ENCODE measurements at regions not wholly inside any gene's neighbourhood (a gene's known extent, or its start where the extent isn't known, plus 50 kb on each side); places are given as distances from the start of the nearest gene placed in this dataset.
"Not testable (repeated sequence)": the region's sequence is repeated elsewhere in the genome, so short reads cannot be mapped to it uniquely, and the experiment has no call there.

GRCh38 chr11:129705341-129705740, 110.3 kb upstream of the TMEM45B start:
- no peak overlapping the region for H3K4me3 ChIP-seq
- H3K27me3 ChIP-seq, result no peaks in the 10 kb centered on the region
- H3K36me3 ChIP-seq, result no peaks in the 10 kb centered on the region
- H3K9me3 ChIP-seq, result no peaks in the 10 kb centered on the region
- no peak overlapping the region for H3K27ac ChIP-seq
- TF ChIP-seq Cebpa-rat (IDR thresholded peaks at IDR 0.05), result no peak
- no peak overlapping the region for H3K4me2 ChIP-seq
- no peaks in the 10 kb centered on the region for H4K20me1 ChIP-seq
- H3K9ac ChIP-seq, result no peak overlapping the region
- no peaks in the 10 kb centered on the region for H3K4me1 ChIP-seq

DNA sequence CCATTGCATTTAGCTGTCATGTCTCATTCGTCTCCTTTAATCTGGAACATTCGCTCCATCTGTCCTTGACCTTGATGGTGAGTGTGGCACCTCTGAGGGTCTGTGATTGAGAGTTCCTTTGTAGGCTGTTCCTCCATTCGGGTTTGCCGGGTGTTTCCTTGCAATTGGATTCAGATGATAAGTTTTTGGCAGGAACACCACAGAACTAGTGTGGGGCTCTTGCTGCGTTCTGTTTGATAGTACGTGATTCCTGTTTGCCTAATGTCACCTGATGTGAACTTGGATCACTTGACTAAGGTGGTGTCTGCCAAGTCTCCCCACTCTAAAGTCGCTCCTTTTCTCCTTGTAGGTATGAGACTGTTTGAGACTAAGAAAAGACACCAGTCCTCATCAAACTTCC, 109.7 kb upstream of the TMEM45B start:
- H3K27ac ChIP-seq, result no peak overlapping the region
- no peak overlapping the region for H3K4me3 ChIP-seq
- TF ChIP-seq Cebpa-rat (IDR thresholded peaks at IDR 0.05), result no peak
- H3K27me3 ChIP-seq, result no peaks in the 10 kb centered on the region
- H3K36me3 ChIP-seq, result no peaks in the 10 kb centered on the region
- H3K4me1 ChIP-seq, result no peaks in the 10 kb centered on the region
- H4K20me1 ChIP-seq, result no peaks in the 10 kb centered on the region
- H3K9ac ChIP-seq, result no peak overlapping the region
- H3K9me3 ChIP-seq, result no peaks in the 10 kb centered on the region
- no peak overlapping the region for H3K4me2 ChIP-seq

GRCh38 chr11:129709801-129710398, 105.7 kb upstream of the TMEM45B start:
- no peak for TF ChIP-seq Cebpa-rat (IDR thresholded peaks at IDR 0.05)
- Histone ChIP-seq H3K4me3 (no peak overlapping the region), H3K4me2 (no peak overlapping the region), H4K20me1 (no peaks in the 10 kb centered on the region), H3K36me3 (no peaks in the 10 kb centered on the region), H3K4me1 (no peaks in the 10 kb centered on the region), H3K9ac (no peak overlapping the region), H3K27me3 (no peaks in the 10 kb centered on the region), H3K27ac (no peak overlapping the region), H3K9me3 (no peaks in the 10 kb centered on the region)

- H3K9ac ChIP-seq, result no peak overlapping the region
- H3K9me3 ChIP-seq, result no peaks in the 10 kb centered on the region
- H3K4me2 ChIP-seq, result no peak overlapping the region
- no peaks in the 10 kb centered on the region for H3K4me1 ChIP-seq
- no peak overlapping the region for H3K4me3 ChIP-seq
- TF ChIP-seq Cebpa-rat (IDR thresholded peaks at IDR 0.05), result no peak
- H3K27me3 ChIP-seq, result no peaks in the 10 kb centered on the region
- no peaks in the 10 kb centered on the region for H4K20me1 ChIP-seq
- no peak overlapping the region for H3K27ac ChIP-seq
- no peaks in the 10 kb centered on the region for H3K36me3 ChIP-seq
Observed at GRCh38 chr11:129710423-129710822, 105.2 kb upstream of the TMEM45B start.

DNA sequence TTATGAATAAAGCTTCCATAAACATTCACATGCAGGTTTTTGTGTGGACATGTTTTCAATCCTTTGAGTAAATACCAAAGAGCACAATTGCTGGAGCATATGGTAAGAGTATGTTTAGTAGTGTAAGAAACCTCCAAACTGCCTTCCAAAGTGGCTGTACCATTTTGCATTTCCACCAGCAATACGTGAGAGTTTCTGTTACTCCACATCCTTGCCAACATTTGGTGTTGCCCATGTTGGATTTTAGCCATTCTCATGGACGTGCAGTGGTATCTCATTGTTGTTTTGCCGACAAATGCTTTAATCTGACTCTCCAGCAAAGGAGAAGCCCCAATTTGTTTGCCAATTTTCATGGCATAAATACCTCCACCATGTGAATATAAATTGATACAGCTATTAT, 103.9 kb upstream of the TMEM45B start:
- H3K4me1 ChIP-seq, result no peaks in the 10 kb centered on the region
- no peak for TF ChIP-seq Cebpa-rat (IDR thresholded peaks at IDR 0.05)

DNA sequence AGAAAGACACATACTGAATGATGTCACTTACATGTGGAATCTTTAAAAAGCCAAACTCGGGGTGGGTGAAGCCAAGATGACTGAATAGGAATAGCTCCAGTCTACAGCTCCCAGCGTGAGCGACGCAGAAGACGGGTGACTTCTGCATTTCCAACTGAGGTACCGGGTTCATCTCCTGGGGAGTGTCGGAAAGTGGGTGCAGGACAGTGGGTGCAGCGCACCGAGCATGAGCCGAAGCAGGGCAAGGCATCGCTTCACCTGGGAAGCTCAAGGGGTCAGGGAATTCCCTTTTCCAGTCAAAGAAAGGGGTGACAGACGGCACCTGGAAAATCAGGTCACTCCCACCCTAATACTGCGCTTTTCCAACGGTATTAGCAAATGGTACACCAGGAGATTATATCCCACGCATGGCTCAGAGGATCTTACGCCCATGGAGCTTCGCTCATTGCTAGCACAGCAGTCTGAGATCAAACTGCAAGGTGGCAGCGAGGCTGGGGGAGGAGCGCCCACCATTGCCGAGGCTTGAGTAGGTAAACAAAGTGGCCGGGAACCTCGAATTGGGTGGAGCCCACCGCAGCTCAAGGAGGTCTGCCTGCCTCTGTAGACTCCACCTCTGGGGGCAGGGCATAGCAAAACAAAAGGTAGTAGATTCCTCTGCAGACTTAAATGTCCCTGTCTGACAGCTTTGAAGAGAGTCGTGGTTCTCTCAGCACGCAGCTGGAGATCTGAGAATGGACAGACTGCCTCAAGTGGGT, 103.0 kb upstream of the TMEM45B start:
- not testable (repeated sequence) for H4K20me1 ChIP-seq, H3K36me3 ChIP-seq, H3K27ac ChIP-seq, H3K4me1 ChIP-seq, H3K27me3 ChIP-seq, H3K9me3 ChIP-seq, H3K4me3 ChIP-seq, H3K4me2 ChIP-seq, H3K9ac ChIP-seq

More for the DNA sequence above, 103.9 kb upstream of the TMEM45B start:
- no peaks in the 10 kb centered on the region for H3K36me3 ChIP-seq
- no peaks in the 10 kb centered on the region for H3K27me3 ChIP-seq
- no peak overlapping the region for H3K4me2 ChIP-seq
- H4K20me1 ChIP-seq, result no peaks in the 10 kb centered on the region
- H3K27ac ChIP-seq, result no peak overlapping the region
- no peak overlapping the region for H3K4me3 ChIP-seq
- no peak overlapping the region for H3K9ac ChIP-seq
- no peaks in the 10 kb centered on the region for H3K9me3 ChIP-seq

GRCh38 chr11:129719037-129719436, 96.6 kb upstream of the TMEM45B start:
- Histone ChIP-seq H3K27ac (no peak overlapping the region), H3K4me2 (no peak overlapping the region), H3K9ac (no peak overlapping the region), H3K9me3 (no peaks in the 10 kb centered on the region), H3K27me3 (no peaks in the 10 kb centered on the region), H3K4me1 (no peaks in the 10 kb centered on the region), H3K36me3 (no peaks in the 10 kb centered on the region), H3K4me3 (no peak overlapping the region), H4K20me1 (no peaks in the 10 kb centered on the region)
- no peak for TF ChIP-seq Cebpa-rat (IDR thresholded peaks at IDR 0.05)

DNA sequence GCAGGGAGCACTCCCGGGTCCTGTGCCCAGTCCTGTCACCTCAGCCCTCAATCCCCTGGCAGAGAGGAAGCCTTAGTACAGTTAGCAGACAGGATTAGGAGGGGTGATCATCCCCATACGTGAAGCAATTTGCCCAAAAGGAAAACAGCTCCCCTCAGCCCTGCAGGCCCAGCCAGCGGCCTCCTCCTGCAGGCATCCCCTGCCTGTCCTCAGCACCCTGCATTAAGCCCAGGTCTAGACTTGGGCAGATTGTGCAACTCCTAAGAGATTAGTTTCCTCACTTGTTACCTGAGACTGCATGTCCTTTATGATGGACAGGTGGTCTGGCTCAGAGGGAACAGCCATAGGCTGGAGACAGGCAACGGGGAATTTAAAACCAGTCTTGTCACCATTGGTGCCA, 95.5 kb upstream of the TMEM45B start:
- no peaks in the 10 kb centered on the region for H3K9me3 ChIP-seq
- no peaks in the 10 kb centered on the region for H3K36me3 ChIP-seq
- H3K9ac ChIP-seq, result no peak overlapping the region
- no peak overlapping the region for H3K4me2 ChIP-seq
- no peaks in the 10 kb centered on the region for H3K4me1 ChIP-seq
- no peaks in the 10 kb centered on the region for H3K27me3 ChIP-seq
- no peak overlapping the region for H3K4me3 ChIP-seq
- no peaks in the 10 kb centered on the region for H4K20me1 ChIP-seq
- no peak overlapping the region for H3K27ac ChIP-seq
- no peak for TF ChIP-seq Cebpa-rat (IDR thresholded peaks at IDR 0.05)

DNA sequence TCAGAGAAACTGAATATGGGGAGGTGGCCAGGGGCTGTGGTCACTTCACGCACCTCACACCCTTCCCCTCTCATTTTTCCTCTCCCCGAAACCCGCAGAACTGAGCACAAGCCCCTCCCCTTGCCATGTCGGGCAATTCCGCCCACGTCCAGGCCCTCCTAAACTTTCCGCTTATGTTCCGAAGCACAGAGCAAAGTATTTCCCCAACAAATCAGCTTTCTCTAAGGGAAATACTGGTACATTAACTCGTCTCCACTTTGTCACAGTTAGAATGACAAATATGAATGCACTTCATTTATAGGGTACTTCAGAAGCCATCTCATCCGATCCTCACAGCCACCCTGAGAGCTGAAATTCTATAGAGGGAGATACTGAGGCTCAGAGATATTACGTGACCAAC, 94.7 kb upstream of the TMEM45B start:
- Histone ChIP-seq H3K27ac (no peak overlapping the region), H3K4me1 (no peaks in the 10 kb centered on the region), H4K20me1 (no peaks in the 10 kb centered on the region), H3K9me3 (no peaks in the 10 kb centered on the region), H3K9ac (no peak overlapping the region), H3K4me3 (no peak overlapping the region), H3K4me2 (no peak overlapping the region), H3K27me3 (no peaks in the 10 kb centered on the region), H3K36me3 (no peaks in the 10 kb centered on the region)
- TF ChIP-seq Cebpa-rat (IDR thresholded peaks at IDR 0.05), result no peak

- TF ChIP-seq Cebpa-rat (IDR thresholded peaks at IDR 0.05), result no peak
- no peak overlapping the region for H3K4me2 ChIP-seq
- no peaks in the 10 kb centered on the region for H3K9me3 ChIP-seq
- no peaks in the 10 kb centered on the region for H3K36me3 ChIP-seq
- no peaks in the 10 kb centered on the region for H3K27me3 ChIP-seq
- no peak overlapping the region for H3K27ac ChIP-seq
- H4K20me1 ChIP-seq, result no peaks in the 10 kb centered on the region
- no peaks in the 10 kb centered on the region for H3K4me1 ChIP-seq
- H3K9ac ChIP-seq, result no peak overlapping the region
- H3K4me3 ChIP-seq, result no peak overlapping the region
Observed at GRCh38 chr11:129721685-129722084, 94.0 kb upstream of the TMEM45B start.
